H1 (cell line): ENCODE measurements at regions not wholly inside any gene's neighbourhood (a gene's known extent, or its start where the extent isn't known, plus 50 kb on each side); places are given as distances from the start of the nearest gene placed in this dataset.

Experiments
- CTCF ChIA-PET: fragments of 300-600 bp; sonication (Branson Sonifier 250); formaldehyde crosslinking; loops from one replicate; lab custom pipeline; 2021; ENCODE audit not compliant: partially characterized antibody; lab: Charles Lee
- POLR2A ChIA-PET: fragments of 300-600 bp; sonication (Branson Sonifier 250); formaldehyde crosslinking; loops from one replicate; lab custom pipeline; 2021; ENCODE audit warnings: inconsistent platforms; ENCODE audit not compliant: partially characterized antibody; lab: Charles Lee
- DNase-seq, 2 experiments: peaks; one replicate each; pipeline versions ENCODE4 v3.0.0 to v3.0.0-alpha.2; 2010 to 2022; ENCODE audit warnings: low spot score in 2 of 2, low read depth in 1 of 2, mixed read lengths in 1 of 2
- FAIRE-seq: peaks from 2 replicates; lab custom pipeline; 2011; peaks lifted over from hg19 to GRCh38; lab: Jason Lieb, UNC
- H2AFZ ChIP-seq: 2 replicates; pipeline ENCODE4 v1.8.1; 2012; ENCODE audit warnings: low read length, inconsistent platforms
- H2AK5ac ChIP-seq: 2 replicates; pipeline ENCODE4 v1.6.1; 2013; ENCODE audit warnings: low read depth, low read length
- H2BK120ac ChIP-seq: replicated peaks from 2 replicates; pipeline ENCODE3; 2013; ENCODE audit warnings: low read depth, low read length, inconsistent platforms
- H2BK12ac ChIP-seq: 2 replicates; pipeline ENCODE4 v1.6.1; 2013; ENCODE audit warnings: low read depth, low read length
- H2BK15ac ChIP-seq: 2 replicates; pipeline ENCODE4 v1.6.1; 2013; ENCODE audit warnings: low read length
- H2BK20ac ChIP-seq: 2 replicates; pipeline ENCODE4 v1.6.1; 2013; ENCODE audit warnings: low read length
- H2BK5ac ChIP-seq: 2 replicates; pipeline ENCODE4 v1.6.1; 2013; ENCODE audit warnings: low read depth, low read length
- H3K14ac ChIP-seq: 2 replicates; pipeline ENCODE4 v1.6.1; 2013; ENCODE audit warnings: inconsistent platforms; ENCODE audit not compliant: insufficient read length
- H3K18ac ChIP-seq: 2 replicates; pipeline ENCODE4 v1.6.1; 2013; ENCODE audit warnings: low read length; ENCODE audit errors: extremely low read depth
- H3K23ac ChIP-seq: 2 replicates; pipeline ENCODE4 v1.6.1; 2013; ENCODE audit warnings: inconsistent platforms; ENCODE audit not compliant: insufficient read length
- H3K23me2 ChIP-seq: 2 replicates; pipeline ENCODE4 v1.6.1; 2013; ENCODE audit warnings: low read depth, low read length
- H3K27ac ChIP-seq: 2 replicates; pipeline ENCODE4 v1.6.1; 2011; ENCODE audit warnings: low read depth, low read length, inconsistent platforms
- H3K27me3 ChIP-seq, 4 experiments: replicated peaks in 1 of 4; 1 replicate in 1 of 4; 2 replicates in 3 of 4; pipeline versions ENCODE4 v1.6.1 to v1.8.1; 2011 to 2013; ENCODE audit warnings: low read length in 3 of 4, mild to moderate bottlenecking in 3 of 4, inconsistent platforms in 2 of 4, mixed read lengths in 2 of 4, moderate library complexity in 1 of 4; ENCODE audit not compliant: control insufficient read depth in 3 of 4, insufficient read depth in 3 of 4; ENCODE audit errors: extremely low read depth in 1 of 4
- H3K36me3 ChIP-seq, 4 experiments: 2 replicates each; pipeline versions ENCODE4 v1.6.1 to v1.8.1; 2011 to 2013; ENCODE audit warnings: mild to moderate bottlenecking in 4 of 4, low read length in 3 of 4, moderate library complexity in 2 of 4, control low read depth in 1 of 4, inconsistent platforms in 1 of 4; ENCODE audit not compliant: insufficient read depth in 4 of 4, control insufficient read depth in 2 of 4
- H3K4ac ChIP-seq: replicated peaks from 2 replicates; pipeline ENCODE3; 2013; ENCODE audit warnings: low read length, low read depth, mixed read lengths, inconsistent platforms; ENCODE audit not compliant: insufficient read length
- H3K4me1 ChIP-seq, 4 experiments: replicated peaks in 1 of 4; 1 replicate in 1 of 4; 2 replicates in 3 of 4; pipeline versions ENCODE4 v1.6.1 to v1.8.1; 2011 to 2013; ENCODE audit warnings: low read length in 3 of 4, inconsistent platforms in 2 of 4, mixed read lengths in 1 of 4; ENCODE audit not compliant: insufficient read depth in 4 of 4, control insufficient read depth in 3 of 4
- H3K4me2 ChIP-seq, 2 experiments: 2 replicates each; pipeline versions ENCODE4 v1.6.1 to v1.8.1; 2011 to 2013; ENCODE audit warnings: low read depth in 2 of 2, low read length in 2 of 2, control low read depth in 1 of 2, inconsistent platforms in 1 of 2, mild to moderate bottlenecking in 1 of 2; ENCODE audit not compliant: insufficient read depth in 1 of 2
- H3K4me3 ChIP-seq, 4 experiments: fragments of 200-600, 300-600 bp in 1 of 4; sonication (generic), shearing (Covaris generic), sonication (Bioruptor Twin) in 1 of 4; 2 replicates each; pipeline versions ENCODE4 v1.5.1 to v1.8.1; 2011 to 2016; ENCODE audit warnings: low read length in 4 of 4, low read depth in 3 of 4, control low read depth in 2 of 4, inconsistent platforms in 2 of 4, mild to moderate bottlenecking in 2 of 4, mixed read lengths in 1 of 4, moderate library complexity in 1 of 4; ENCODE audit not compliant: insufficient read depth in 2 of 4; ENCODE audit errors: extremely low read depth in 1 of 4
- H3K56ac ChIP-seq: replicated peaks from 2 replicates; pipeline ENCODE3; 2013; ENCODE audit warnings: low read depth, mild to moderate bottlenecking, mixed read lengths, low read length, inconsistent platforms; ENCODE audit not compliant: insufficient read length
- H3K79me1 ChIP-seq: 2 replicates; pipeline ENCODE4 v1.6.1; 2013; ENCODE audit warnings: low read depth, low read length, control low read depth
- H3K79me2 ChIP-seq, 2 experiments: 2 replicates each; pipeline versions ENCODE4 v1.6.1 to v1.8.1; 2012 to 2013; ENCODE audit warnings: low read length in 2 of 2, mild to moderate bottlenecking in 2 of 2, inconsistent platforms in 1 of 2; ENCODE audit not compliant: insufficient read depth in 2 of 2, control insufficient read depth in 1 of 2
- H3K9ac ChIP-seq, 4 experiments: replicated peaks in 1 of 4; 1 replicate in 1 of 4; 2 replicates in 3 of 4; pipeline versions ENCODE4 v1.6.1 to v1.8.1; 2011 to 2013; ENCODE audit warnings: low read depth in 3 of 4, low read length in 3 of 4, control low read depth in 2 of 4, mild to moderate bottlenecking in 2 of 4, moderate library complexity in 2 of 4, inconsistent platforms in 1 of 4; ENCODE audit errors: extremely low read depth in 1 of 4
- H3K9me3 ChIP-seq, 2 experiments: 2 replicates each; pipeline versions ENCODE4 v1.6.1 to v1.8.1; 2012 to 2013; ENCODE audit warnings: mild to moderate bottlenecking in 2 of 2, moderate library complexity in 2 of 2, control low read depth in 1 of 2, inconsistent platforms in 1 of 2, low read depth in 1 of 2, low read length in 1 of 2, mixed read lengths in 1 of 2; ENCODE audit not compliant: insufficient read depth in 2 of 2
- H4K20me1 ChIP-seq, 2 experiments: replicated peaks in 1 of 2; 2 replicates each; pipeline versions ENCODE3 to v1.8.1; 2011 to 2013; ENCODE audit warnings: inconsistent platforms in 2 of 2, low read length in 2 of 2, mild to moderate bottlenecking in 1 of 2; ENCODE audit not compliant: insufficient read depth in 2 of 2, control insufficient read depth in 1 of 2
- H4K5ac ChIP-seq: 2 replicates; pipeline ENCODE4 v1.6.1; 2013; ENCODE audit warnings: low read length, low read depth, mixed read lengths, inconsistent platforms; ENCODE audit not compliant: insufficient read length
- H4K8ac ChIP-seq: 2 replicates; pipeline ENCODE4 v1.8.0; 2013; ENCODE audit warnings: mild to moderate bottlenecking, moderate library complexity, low read length, inconsistent platforms; ENCODE audit not compliant: insufficient read depth; ENCODE audit errors: extremely low read depth
- H4K91ac ChIP-seq: replicated peaks from 2 replicates; pipeline ENCODE3; 2013; ENCODE audit warnings: low read length, mixed read lengths, inconsistent platforms; ENCODE audit not compliant: insufficient read length
- CEBPB ChIP-seq: IDR thresholded peaks from 2 replicates; pipeline ENCODE4 v1.6.1; 2012; ENCODE audit warnings: low read depth, low read length
- CTBP2 ChIP-seq: IDR thresholded peaks from 2 replicates; pipeline ENCODE4 v1.7.0; 2011; ENCODE audit warnings: borderline replicate concordance, mild to moderate bottlenecking, moderate library complexity, mixed read lengths, low read length; ENCODE audit not compliant: insufficient read depth, insufficient read length
- EGR1 ChIP-seq: IDR thresholded peaks from 2 replicates; pipeline ENCODE4 v1.6.1; 2011; ENCODE audit warnings: low read depth, low read length, borderline replicate concordance
- JUN ChIP-seq: IDR thresholded peaks from 2 replicates; pipeline ENCODE4 v1.6.1; 2011; ENCODE audit warnings: low read depth, mild to moderate bottlenecking, improper control_type of control experiment, low read length
- NRF1 ChIP-seq: IDR thresholded peaks from 2 replicates; pipeline ENCODE4 v1.6.1; 2011; ENCODE audit warnings: mild to moderate bottlenecking, low read depth, low read length, improper control_type of control experiment
- RAD21 ChIP-seq, 2 experiments: IDR thresholded peaks in 1 of 2; conservative IDR thresholded peaks in 1 of 2; 2 replicates each; pipeline ENCODE4 v1.6.1; 2011; ENCODE audit warnings: low read depth in 2 of 2, low read length in 2 of 2, improper control_type of control experiment in 1 of 2, inconsistent platforms in 1 of 2, mild to moderate bottlenecking in 1 of 2, moderate library complexity in 1 of 2
- SIN3A ChIP-seq, 2 experiments: IDR thresholded peaks in 1 of 2; conservative IDR thresholded peaks in 1 of 2; 2 replicates each; pipeline ENCODE4 v1.6.1; 2011 to 2012; ENCODE audit warnings: low read length in 2 of 2, improper control_type of control experiment in 1 of 2, low read depth in 1 of 2, mild to moderate bottlenecking in 1 of 2
- WGBS, 2 experiments: shearing (Covaris generic) in 1 of 2; methylation state at CpG; one replicate each; pipeline versions ENCODE4 v1.1.6 to v1.1.7; 2013 to 2015; ENCODE audit warnings: low lambda C conversion rate in 2 of 2, mixed read lengths in 2 of 2, inconsistent platforms in 1 of 2, low coverage in 1 of 2, missing lambda C conversion rate in 1 of 2; ENCODE audit not compliant: insufficient replicate concordance in 2 of 2, insufficient coverage in 1 of 2, insufficient read length in 1 of 2; ENCODE audit errors: extremely low coverage in 1 of 2, missing lambda C conversion rate in 1 of 2; 5-methylcytosine and 5-hydroxymethylcytosine counted together

- H2BK120ac ChIP-seq: no peak overlapping the region
- H4K20me1 ChIP-seq: no peaks in the 10 kb centered on the region
- no peak overlapping the region for H2BK5ac ChIP-seq
- H3K23me2 ChIP-seq: no peaks in the 10 kb centered on the region
- no peak overlapping the region for H3K4me3 ChIP-seq
- H3K79me2 ChIP-seq: no peaks in the 10 kb centered on the region
- H3K4me1 ChIP-seq: peaks cover 0 to 4% (median 0%) of the 10 kb centered on the region in 4 experiments; a peak in 1 of 7 replicates
- H3K18ac ChIP-seq: no peak overlapping the region
- ChIA-PET CTCF (interaction anchor here (0.8 to 4.7 kb wide), 7 partner anchors 10 to 450 kb away, joined by 3 to 30 read pairs (median 4); no protein-coding TSS in a partner anchor), POLR2A (no interaction called here)
- no peak overlapping the region for H4K5ac ChIP-seq
- H2AK5ac ChIP-seq: no peak overlapping the region
- H3K27me3 ChIP-seq: no peaks in the 10 kb centered on the region
- no peak overlapping the region for H3K4ac ChIP-seq
- H2AFZ ChIP-seq: no peak overlapping the region
- no peak overlapping the region for H3K9ac ChIP-seq
- WGBS, 2 experiments: 50% methylated on average over 5 of the region's 5 CpGs; no CpG with 5 or more reads in 1 of the 2 experiments
- DNase-seq (no peak), FAIRE-seq (no peak)
- no peak overlapping the region for H3K27ac ChIP-seq
- H2BK20ac ChIP-seq: no peak overlapping the region
- H3K79me1 ChIP-seq: no peaks in the 10 kb centered on the region
- no peaks in the 10 kb centered on the region for H3K36me3 ChIP-seq
- no peak overlapping the region for H3K23ac ChIP-seq
- no peaks in the 10 kb centered on the region for H3K9me3 ChIP-seq
- H2BK12ac ChIP-seq: no peak overlapping the region
- no peak overlapping the region for H3K14ac ChIP-seq
- H4K8ac ChIP-seq: no peak overlapping the region
- H2BK15ac ChIP-seq: no peak overlapping the region
- H3K56ac ChIP-seq: no peak overlapping the region
- no peak overlapping the region for H4K91ac ChIP-seq
- H3K4me2 ChIP-seq: no peak overlapping the region
- TF ChIP-seq SIN3A (conservative IDR thresholded peaks at IDR 0.05 in 1 of 2, IDR thresholded peaks at IDR 0.05 in 1 of 2; ENCODE audit: low read depth in 1 of 2, low read length in 2 of 2): no peak
- no peak for TF ChIP-seq EGR1
- TF ChIP-seq CTBP2: no peak
- TF ChIP-seq NRF1: no peak
- no peak for TF ChIP-seq RAD21 (IDR thresholded peaks at IDR 0.05 in 1 of 2, conservative IDR thresholded peaks at IDR 0.05 in 1 of 2; ENCODE audit: low read depth in 2 of 2, low read length in 2 of 2)
- TF ChIP-seq JUN: no peak
- no peak for TF ChIP-seq CEBPB
Observed at GRCh38 chr2:182636699-182637098, 79.4 kb upstream of the DNAJC10 start.
